ENCODE measurements at regions not wholly inside any gene's neighbourhood (a gene's known extent, or its start where the extent isn't known, plus 50 kb on each side); places are given as distances from the start of the nearest gene placed in this dataset.

DNA sequence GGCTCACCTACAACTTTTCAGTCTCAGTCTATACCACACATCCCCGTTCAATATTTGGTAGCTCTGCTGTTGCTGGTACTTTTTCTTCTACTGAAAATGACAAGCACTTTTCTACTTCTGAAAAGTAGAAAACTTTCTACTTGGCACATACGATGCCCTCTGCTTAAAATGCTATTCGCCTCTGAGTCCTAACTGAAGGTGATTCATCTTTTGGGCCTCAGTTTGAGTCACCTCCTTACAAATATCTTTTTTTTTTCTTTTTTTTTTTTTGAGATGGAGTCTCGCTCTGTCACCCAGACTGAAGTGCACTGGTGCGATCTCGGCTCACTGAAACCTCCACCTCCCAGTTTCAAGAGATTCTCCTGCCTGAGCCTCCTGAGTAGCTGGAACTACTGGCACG is 136.0 kb upstream of the CYYR1 start:
- Mint-ChIP-seq H3K27me3 (ENCODE audit: unreplicated experiment) (no peaks in the 10 kb centered on the region), H3K4me3 (ENCODE audit: low read depth, unreplicated experiment) (no peak overlapping the region), H3K27ac (ENCODE audit: unreplicated experiment) (no peak overlapping the region), H3K36me3 (ENCODE audit: insufficient read depth, unreplicated experiment) (no peaks in the 10 kb centered on the region), H3K9me3 (ENCODE audit: low read depth, unreplicated experiment) (no peaks in the 10 kb centered on the region), H3K4me1 (ENCODE audit: low read depth, unreplicated experiment) (no peaks in the 10 kb centered on the region)
- BruUV-seq (replicated peaks) = no TSS peak
- TF ChIP-seq, protein P1, sequence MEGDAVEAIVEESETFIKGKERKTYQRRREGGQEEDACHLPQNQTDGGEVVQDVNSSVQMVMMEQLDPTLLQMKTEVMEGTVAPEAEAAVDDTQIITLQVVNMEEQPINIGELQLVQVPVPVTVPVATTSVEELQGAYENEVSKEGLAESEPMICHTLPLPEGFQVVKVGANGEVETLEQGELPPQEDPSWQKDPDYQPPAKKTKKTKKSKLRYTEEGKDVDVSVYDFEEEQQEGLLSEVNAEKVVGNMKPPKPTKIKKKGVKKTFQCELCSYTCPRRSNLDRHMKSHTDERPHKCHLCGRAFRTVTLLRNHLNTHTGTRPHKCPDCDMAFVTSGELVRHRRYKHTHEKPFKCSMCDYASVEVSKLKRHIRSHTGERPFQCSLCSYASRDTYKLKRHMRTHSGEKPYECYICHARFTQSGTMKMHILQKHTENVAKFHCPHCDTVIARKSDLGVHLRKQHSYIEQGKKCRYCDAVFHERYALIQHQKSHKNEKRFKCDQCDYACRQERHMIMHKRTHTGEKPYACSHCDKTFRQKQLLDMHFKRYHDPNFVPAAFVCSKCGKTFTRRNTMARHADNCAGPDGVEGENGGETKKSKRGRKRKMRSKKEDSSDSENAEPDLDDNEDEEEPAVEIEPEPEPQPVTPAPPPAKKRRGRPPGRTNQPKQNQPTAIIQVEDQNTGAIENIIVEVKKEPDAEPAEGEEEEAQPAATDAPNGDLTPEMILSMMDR (IDR thresholded peaks at IDR 0.05; ENCODE audit: unreplicated experiment) = no peak
- intact Hi-C loops (cut with micrococcal nuclease; ENCODE audit: unreplicated experiment) = no loop called here
- no peak for DNase-seq
- CTCF ChIA-PET = no interaction called here

DNA sequence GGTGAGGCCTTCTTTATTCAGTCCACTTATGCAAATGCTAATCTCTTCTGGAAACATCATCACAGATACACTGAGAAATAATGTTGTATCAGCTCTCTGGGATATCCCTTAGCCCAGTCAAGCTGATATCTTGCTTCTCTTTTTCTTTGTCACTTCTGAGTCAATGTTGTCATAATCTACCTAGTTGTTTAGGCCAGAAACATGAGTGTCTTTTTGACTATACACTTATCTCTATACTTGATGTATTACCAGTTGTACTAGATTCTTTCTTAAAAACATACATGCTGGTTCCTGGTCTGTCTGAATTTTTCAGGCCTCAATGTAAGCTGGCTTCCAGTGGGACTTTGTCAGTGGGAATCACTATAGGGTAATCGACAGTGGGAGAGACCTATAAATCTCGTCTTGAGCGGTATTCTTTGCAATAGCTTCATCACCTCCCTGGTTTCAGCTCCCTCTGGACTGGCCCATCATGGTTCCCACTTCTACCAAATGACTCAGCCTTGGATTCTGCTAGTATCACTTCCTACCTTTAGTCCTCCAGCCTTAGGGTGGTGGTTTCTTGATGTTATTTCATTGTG is 135.2 kb upstream of the CYYR1 start:
- Mint-ChIP-seq H3K9me3 (ENCODE audit: low read depth, unreplicated experiment) (no peaks in the 10 kb centered on the region), H3K4me1 (ENCODE audit: low read depth, unreplicated experiment) (no peaks in the 10 kb centered on the region), H3K36me3 (ENCODE audit: insufficient read depth, unreplicated experiment) (no peaks in the 10 kb centered on the region), H3K27me3 (ENCODE audit: unreplicated experiment) (peaks cover 5% of the 10 kb centered on the region), H3K4me3 (ENCODE audit: low read depth, unreplicated experiment) (no peak overlapping the region), H3K27ac (ENCODE audit: unreplicated experiment) (no peak overlapping the region)
- CTCF ChIA-PET = no interaction called here
- no peak for DNase-seq
- intact Hi-C loops (cut with micrococcal nuclease; ENCODE audit: unreplicated experiment) = no loop called here
- BruUV-seq (replicated peaks) = no TSS peak
- TF ChIP-seq, protein P1 (IDR thresholded peaks at IDR 0.05; ENCODE audit: unreplicated experiment) = no peak

DNA sequence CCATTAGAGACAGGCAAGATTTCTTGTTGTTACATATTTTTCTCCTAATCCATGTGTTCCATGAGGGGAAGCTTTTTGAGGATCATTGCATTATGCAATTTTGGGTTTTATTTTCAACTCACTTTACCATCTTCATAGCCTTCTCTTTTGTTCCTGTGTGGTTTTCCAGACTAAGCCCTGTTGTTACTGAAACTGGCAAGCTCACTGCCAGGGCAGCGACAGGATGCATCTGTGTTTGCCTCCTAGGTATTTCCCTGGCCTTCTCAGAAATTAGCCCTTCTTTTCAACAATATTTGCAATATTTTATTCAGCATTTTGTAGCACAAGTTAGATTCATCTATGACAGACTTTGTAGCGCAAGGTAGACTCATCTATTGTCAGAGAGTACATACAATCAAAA is 134.2 kb upstream of the CYYR1 start:
- Mint-ChIP-seq H3K27ac (ENCODE audit: unreplicated experiment) (no peak overlapping the region), H3K9me3 (ENCODE audit: low read depth, unreplicated experiment) (no peaks in the 10 kb centered on the region), H3K4me1 (ENCODE audit: low read depth, unreplicated experiment) (no peaks in the 10 kb centered on the region), H3K27me3 (ENCODE audit: unreplicated experiment) (peaks cover 13% of the 10 kb centered on the region), H3K4me3 (ENCODE audit: low read depth, unreplicated experiment) (no peak overlapping the region), H3K36me3 (ENCODE audit: insufficient read depth, unreplicated experiment) (no peaks in the 10 kb centered on the region)
- DNase-seq = no peak
- CTCF ChIA-PET = no interaction called here
- no TSS peak for BruUV-seq (replicated peaks)
- TF ChIP-seq, protein P1 (IDR thresholded peaks at IDR 0.05; ENCODE audit: unreplicated experiment) = no peak
- intact Hi-C loops (cut with micrococcal nuclease; ENCODE audit: unreplicated experiment) = no loop called here

DNA sequence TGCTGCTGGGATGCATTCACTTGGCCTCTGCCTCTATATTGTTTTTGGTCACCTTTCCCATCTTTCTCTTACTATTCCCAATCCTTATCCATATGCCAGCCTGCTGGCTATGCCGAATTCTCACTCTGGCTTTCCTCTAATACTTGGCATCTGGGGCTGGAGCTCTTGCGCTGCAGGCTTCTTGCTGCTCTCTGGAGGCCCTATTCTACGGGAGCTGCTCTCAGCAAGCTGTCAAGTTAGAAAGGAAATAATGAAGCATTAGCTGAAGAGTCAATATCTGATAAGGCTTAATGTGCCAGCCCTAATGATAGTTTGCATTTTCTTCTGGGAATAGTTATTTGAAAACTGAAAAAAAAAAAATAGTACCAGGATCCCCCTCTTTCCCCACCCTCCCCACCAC is 125.3 kb upstream of the CYYR1 start:
- Mint-ChIP-seq H3K4me3 (ENCODE audit: low read depth, unreplicated experiment) (no peak overlapping the region), H3K9me3 (ENCODE audit: low read depth, unreplicated experiment) (no peaks in the 10 kb centered on the region), H3K27ac (ENCODE audit: unreplicated experiment) (no peak overlapping the region), H3K4me1 (ENCODE audit: low read depth, unreplicated experiment) (no peaks in the 10 kb centered on the region), H3K36me3 (ENCODE audit: insufficient read depth, unreplicated experiment) (no peaks in the 10 kb centered on the region), H3K27me3 (ENCODE audit: unreplicated experiment) (peaks cover 32% of the 10 kb centered on the region)
- BruUV-seq (replicated peaks) = no TSS peak
- CTCF ChIA-PET = no interaction called here
- TF ChIP-seq, protein P1 (IDR thresholded peaks at IDR 0.05; ENCODE audit: unreplicated experiment) = no peak
- no peak for DNase-seq
- intact Hi-C loops (cut with micrococcal nuclease; ENCODE audit: unreplicated experiment) = no loop called here

Measured in Calu3 (cell line).